ENCODE measurements at regions not wholly inside any gene's neighbourhood (a gene's known extent, or its start where the extent isn't known, plus 50 kb on each side); places are given as distances from the start of the nearest gene placed in this dataset.

DNA sequence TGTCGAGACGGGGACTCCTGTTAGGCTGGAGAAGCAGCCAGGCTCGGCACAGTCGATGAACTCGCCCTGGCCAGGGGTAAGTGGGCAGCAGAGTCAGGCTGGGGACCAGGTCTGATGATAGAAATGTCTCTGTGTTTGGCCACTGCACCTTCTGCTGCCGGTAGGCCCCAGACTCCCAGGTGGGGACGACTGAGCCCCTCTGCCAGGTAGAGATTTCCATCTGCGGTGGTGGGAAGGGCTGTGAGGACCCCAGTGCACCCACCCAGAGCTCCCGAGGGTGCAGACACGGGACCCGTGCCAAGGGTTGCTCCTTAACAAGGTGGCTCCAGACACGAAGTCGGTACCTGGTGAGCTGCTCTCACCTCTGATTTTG lies 862.5 kb downstream of the TBC1D22A start:
- TF ChIP-seq CTCF (IDR thresholded peaks at IDR 0.05; ENCODE audit: low read length), result no peak
- TF ChIP-seq EZH2phosphoT487 (IDR thresholded peaks at IDR 0.05; ENCODE audit: low read length), result no peak
- no peak for TF ChIP-seq EZH2 (optimal IDR thresholded peaks at IDR 0.05; ENCODE audit: low read depth, low read length)

Data from MM.1S (cell line).